ELF-1 (cell line): ENCODE measurements at regions not wholly inside any gene's neighbourhood (a gene's known extent, or its start where the extent isn't known, plus 50 kb on each side); places are given as distances from the start of the nearest gene placed in this dataset.
"Not testable (repeated sequence)": the region's sequence is repeated elsewhere in the genome, so short reads cannot be mapped to it uniquely, and the experiment has no call there.

Source experiments
- DNase-seq: peaks from one replicate; pipeline ENCODE4 v3.0.0-alpha.2; 2016; ENCODE audit warnings: low read depth, low spot score

GRCh38 chr4:8717470-8717869 is 124.9 kb downstream of the CPZ start:
- DNase-seq, result not testable (repeated sequence)

GRCh38 chr4:8710946-8711345 is 118.4 kb downstream of the CPZ start:
- no peak for DNase-seq

- DNase-seq, result no peak
Measured at GRCh38 chr4:8710416-8710815, 117.9 kb downstream of the CPZ start.

- DNase-seq, result no peak
Measured at GRCh38 chr4:8709729-8710360, 117.3 kb downstream of the CPZ start.

- DNase-seq, result no peak
Measured at GRCh38 chr4:8709050-8709728, 116.6 kb downstream of the CPZ start.

- DNase-seq, result no peak
Measured at GRCh38 chr4:8708401-8709021, 115.9 kb downstream of the CPZ start.

GRCh38 chr4:8707045-8707781 is 114.6 kb downstream of the CPZ start:
- DNase-seq, result peak; percentile 64

GRCh38 chr4:8706216-8707044 is 113.9 kb downstream of the CPZ start:
- DNase-seq, result no peak

GRCh38 chr4:8705161-8706145 is 112.9 kb downstream of the CPZ start:
- DNase-seq, result peak; percentile 85

GRCh38 chr4:8704632-8705031 is 112.1 kb downstream of the CPZ start:
- no peak for DNase-seq

- DNase-seq, result no peak
Measured at GRCh38 chr4:8703857-8704495, 111.4 kb downstream of the CPZ start.

GRCh38 chr4:8703401-8703696 is 110.8 kb downstream of the CPZ start:
- DNase-seq, result no peak

- no peak for DNase-seq
Measured at GRCh38 chr4:8702516-8703400, 110.2 kb downstream of the CPZ start.

- peak; percentile 37 for DNase-seq
Measured at GRCh38 chr4:8702020-8702495, 109.5 kb downstream of the CPZ start.

- no peak for DNase-seq
Measured at GRCh38 chr4:8701126-8702019, 108.8 kb downstream of the CPZ start.

GRCh38 chr4:8700531-8700930 is 108.0 kb downstream of the CPZ start:
- DNase-seq, result no peak

GRCh38 chr4:8699479-8700145 is 107.0 kb downstream of the CPZ start:
- no peak for DNase-seq
